GM19239 (cell line): ENCODE measurements at regions not wholly inside any gene's neighbourhood (a gene's known extent, or its start where the extent isn't known, plus 50 kb on each side); places are given as distances from the start of the nearest gene placed in this dataset.

Source experiments
- DNase-seq: peaks from one replicate; pipeline ENCODE4 v3.0.0; 2011; ENCODE audit warnings: low spot score; ENCODE audit not compliant: insufficient read length
- FAIRE-seq: peaks from 2 replicates; lab custom pipeline; 2011; peaks lifted over from hg19 to GRCh38; lab: Jason Lieb, UNC

DNA sequence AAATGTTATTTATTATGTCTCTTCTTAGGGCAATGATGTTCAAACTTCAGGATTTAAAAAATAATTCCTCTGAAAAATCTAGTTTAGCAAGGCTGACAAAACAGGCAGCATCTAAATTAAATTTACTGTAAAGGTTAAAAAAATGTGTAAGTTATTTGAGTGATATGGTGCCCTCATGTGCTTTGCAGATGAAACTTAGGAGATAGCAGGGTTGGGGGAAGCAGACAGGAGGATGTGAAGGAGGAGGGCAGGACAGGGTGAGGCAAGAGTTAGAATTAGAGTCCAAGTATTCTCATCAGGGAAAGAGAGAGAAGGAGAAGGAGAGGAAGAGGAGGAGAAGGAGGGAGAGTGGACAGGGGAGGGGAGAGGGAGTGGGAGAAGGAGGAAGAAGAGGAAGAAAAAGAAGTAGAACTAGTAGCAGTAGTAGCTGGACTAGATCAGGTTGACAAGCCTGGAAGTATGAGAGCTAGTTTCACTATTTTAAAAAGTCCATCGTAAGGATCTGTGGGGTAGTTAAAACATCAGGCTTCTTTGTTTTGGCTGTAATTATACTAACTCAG is 141.2 kb upstream of the SESN3 start:
- DNase-seq (no peak), FAIRE-seq (no peak)

DNA sequence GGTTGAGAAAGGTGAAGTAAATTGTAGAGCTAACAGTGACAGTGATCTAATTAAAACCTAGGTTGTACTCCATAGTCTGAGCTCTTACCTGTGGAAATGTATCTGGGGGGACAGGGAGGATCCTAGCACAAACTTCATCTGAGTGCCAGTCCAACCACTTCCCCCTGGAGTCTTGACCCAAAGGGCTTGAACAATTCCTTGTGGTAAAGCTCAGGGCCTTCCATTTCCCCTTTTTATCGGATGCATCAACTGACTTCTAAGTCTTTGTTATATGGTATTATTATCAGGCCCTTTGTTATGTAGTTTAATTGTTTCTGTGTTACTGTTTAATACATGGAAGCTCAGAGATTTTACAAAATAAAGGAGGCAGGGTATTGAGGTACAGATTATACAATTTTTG is 140.2 kb upstream of the SESN3 start:
- FAIRE-seq: no peak
- no peak for DNase-seq

DNA sequence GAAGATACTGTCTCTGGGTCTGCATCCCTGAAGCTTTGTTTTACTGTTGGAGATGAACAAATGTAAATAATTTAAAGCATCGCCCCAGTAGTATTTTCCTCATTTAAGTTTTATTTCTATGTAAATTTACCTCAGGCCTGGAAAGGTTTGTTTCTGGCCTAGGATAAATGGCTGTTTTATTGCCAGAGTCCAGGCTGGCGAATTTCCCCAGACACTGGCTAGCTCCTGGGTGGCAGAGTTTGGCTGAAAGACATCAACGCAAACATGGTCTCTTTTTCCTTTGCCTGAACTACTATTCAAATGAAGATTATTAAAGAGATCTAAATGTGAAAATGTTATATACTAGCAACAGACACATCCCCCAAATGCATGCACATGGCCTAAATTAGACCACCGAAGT is 136.7 kb upstream of the SESN3 start:
- DNase-seq (no peak), FAIRE-seq (no peak)

DNA sequence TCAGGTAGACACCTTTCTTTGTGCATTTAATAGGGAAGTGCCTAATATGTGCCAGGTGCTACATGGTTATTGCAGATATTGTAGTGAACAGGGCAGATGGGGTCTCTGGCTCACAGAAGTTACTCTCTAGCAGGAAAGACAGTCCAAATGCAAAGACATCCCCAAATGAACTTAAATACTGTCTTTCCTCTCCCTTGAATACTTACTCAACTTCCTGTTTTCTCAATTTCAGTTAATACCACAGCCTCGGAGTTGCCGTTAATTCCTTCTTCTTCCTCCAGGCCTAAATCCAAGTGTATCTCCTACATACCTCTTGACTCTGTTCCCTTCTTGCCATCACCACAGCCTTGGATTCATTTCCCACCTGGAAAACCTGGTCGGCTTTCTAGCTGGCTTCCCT is 134.3 kb upstream of the SESN3 start:
- no peak for FAIRE-seq
- no peak for DNase-seq

DNA sequence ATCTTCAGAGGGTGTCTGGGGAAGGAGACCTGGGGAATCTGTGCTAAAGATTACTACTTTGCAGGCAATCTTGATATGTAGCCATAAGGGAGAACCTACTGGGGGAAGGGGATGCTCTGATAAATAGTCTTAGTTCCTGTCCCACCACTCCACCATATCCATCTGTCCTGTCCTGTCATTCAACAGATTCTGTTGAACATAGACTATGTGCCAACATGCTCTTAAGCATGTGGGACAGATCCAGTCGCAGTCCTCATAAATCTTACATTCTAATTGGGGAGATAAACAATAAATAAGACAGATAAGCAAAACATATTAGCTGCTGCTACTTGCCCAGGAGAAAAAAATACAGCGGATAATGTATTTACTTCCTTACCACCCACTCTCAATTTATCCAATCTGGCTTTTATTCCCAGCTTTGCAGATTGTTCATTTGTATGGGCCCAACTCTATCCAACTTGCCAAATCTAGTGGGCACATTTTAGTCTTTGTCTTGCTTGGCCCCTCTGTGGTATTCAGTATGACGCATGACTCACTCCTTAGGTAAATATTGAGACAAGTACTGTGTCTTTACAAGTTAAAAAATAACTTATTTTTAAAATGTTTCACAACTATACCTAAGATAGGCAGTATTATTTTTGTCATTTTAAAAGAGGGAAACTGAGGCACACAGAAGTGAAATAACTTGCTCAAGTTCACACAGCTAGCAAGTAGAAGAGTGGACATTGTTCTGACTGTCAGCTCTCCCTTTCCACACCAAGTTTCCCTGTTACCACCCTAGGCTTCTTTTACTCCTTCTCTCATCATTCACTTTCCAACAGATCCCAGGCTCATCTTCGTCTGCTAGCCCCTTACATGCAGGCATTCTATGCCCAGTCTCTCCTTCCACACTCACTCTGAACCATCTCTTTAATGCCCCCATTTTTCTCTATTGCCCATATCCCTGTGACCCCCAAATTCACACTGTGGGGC is 133.6 kb upstream of the SESN3 start:
- DNase-seq (no peak), FAIRE-seq (no peak)

DNA sequence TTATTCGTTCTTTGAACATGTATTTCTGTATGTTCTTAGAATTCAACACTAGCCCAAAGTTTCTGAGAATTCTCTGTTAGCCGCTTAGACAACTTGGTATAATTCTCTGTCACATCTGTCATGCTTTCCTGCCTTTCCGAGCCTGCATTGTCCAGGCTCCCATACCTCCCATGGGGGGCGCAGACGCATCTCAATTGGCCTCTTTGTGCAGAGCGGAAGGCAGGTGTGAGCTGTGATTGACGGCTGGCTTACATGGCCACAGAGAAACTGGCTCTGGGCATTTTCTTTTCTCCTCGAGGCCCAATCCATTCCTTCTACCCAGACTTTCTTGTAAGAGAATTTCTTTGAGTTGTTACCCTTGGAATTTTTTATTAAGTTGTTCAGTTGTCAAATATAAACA is 132.7 kb upstream of the SESN3 start:
- FAIRE-seq: no peak
- no peak for DNase-seq

DNA sequence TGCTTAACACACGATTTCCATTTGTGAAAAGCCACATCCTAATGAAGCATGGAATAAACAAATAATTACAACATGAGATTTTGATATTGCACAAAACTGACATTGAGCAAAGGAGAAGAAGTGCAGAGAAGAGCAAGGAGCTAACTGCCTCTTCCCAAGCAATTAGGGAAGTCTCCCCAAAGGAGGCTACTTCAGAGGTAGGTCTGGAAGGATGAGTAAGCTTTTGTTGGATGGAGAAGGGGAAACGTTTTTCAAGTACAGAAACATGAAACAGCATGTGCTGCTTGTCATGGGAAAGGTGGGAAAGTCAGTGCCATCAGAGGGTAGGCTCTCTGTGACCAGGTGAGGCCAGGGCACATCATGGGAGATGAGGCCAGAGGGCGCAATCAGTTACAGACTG is 132.2 kb upstream of the SESN3 start:
- DNase-seq (no peak), FAIRE-seq (peak; percentile 44)

DNA sequence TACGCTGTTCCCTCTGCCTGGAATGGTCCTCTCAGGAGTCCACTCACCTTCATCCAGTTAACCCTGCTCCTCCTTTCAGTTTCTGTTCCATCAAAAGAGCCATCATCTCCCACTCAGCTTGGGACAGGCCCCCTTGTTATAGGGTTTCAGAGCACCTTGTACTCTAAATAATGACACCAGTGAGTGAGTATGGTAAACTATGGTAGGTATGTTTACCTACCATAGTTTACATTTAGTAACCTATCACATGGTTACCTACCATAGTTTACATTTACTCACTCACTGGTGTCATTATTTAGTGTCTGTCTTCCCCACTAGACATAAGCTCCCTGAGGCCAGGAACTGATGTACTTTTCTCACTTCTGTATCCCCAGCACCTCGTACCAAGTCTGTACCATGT is 130.2 kb upstream of the SESN3 start:
- DNase-seq (no peak), FAIRE-seq (no peak)

DNA sequence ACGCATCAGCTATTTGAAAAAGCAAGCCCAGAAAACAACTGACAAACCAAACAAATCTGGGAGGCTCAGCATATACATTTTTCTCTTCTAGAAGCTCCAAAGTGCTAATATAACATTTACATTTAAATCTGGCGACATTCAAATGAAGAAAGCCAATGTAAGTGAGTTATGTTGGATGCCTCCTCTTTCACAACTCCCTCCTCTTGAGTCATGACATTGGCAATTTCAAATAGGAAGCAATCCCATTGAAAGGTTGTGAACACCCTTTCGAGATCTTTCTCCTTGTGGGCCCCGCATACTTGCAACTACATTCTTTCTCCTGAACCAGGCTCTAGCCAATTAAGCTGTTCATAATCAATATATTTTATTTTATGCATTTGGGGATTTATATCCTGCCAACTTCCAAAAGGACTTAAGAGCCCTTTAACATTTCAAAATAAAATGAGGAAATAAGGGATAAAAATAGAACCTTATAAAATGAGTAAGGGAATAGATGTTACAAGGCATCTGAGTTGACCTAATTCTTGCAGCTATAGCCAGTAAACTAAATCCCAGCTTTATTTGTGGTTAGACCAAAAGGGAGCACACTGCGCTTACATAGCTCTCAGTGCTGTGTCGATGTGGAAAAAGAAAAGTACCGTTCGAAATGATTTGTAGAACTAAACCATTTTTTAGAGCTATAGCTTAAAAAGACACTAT is 129.5 kb upstream of the SESN3 start:
- DNase-seq (no peak), FAIRE-seq (no peak)

DNA sequence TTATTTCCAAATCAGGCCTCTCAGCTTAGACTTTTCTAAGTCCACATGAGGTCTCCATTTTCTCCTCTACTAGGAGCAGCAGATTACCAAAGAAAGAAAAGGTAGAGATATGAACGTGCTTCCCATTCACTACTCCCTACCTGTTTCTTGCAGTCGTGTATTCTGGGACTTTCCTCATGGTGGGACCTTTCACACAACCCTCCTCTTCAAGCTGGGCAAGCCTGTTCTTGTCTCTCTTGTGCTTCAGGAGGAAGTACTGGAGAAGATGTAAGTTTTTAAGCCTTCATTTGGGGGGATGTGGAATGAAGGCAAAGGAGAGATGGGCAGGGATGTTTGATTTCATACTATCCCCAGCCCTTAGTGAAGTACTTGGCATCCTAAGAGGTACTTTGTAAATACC is 128.8 kb upstream of the SESN3 start:
- DNase-seq (no peak), FAIRE-seq (no peak)

DNA sequence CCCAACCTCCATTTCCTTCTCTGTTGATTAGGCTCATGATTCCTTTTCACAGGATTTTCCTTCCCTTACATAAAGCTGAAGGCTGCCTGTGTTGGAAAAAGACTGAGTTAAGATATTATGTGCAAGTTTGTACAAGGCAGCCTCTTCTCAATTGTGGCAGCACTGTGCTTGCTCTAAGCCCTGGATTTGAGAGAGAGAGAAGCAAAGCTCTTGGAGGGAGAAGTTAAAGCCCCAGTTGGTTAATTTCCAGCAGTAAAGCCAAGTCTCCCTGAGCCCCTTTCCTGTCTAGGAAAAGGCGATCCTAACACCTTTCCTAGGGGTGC is 128.3 kb upstream of the SESN3 start:
- DNase-seq (no peak), FAIRE-seq (no peak)

DNA sequence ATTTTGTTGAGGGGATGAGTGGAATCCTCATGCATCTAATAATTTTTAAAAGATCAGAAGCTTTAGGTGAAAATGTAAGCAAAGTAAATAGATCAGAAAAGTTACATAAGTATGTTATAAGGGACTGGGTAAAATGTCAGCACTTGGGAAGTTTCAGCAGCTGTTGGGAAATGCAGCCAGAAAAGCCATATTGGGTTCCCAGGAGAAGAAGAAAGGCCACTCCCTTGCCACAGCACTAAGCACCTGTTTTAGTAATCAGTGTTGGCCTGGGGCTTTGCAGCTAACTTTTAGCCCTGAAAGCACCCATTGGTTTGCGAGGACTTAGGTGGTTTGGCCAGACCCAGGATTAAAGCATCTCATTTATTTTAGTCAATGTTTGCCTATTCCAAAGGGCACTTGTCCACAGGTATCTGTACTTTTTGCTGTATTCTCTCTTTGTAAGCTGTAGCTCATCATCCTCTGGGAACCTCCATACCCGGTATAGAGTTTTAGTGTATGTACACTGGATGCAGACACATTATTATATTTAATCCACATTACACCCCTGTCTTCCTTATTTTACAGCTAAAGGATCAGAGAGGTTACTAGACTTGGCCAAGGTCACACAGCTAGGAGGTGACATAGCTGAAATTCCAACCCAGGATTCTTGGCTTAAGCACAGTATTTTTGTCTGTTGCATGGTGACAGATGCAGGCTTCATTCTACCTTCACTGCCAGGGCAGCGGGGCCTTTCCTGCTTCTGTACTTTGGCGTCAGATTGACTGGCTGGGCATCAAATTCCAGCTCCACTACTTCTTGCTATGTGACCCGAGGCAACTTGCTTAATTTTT is 127.7 kb upstream of the SESN3 start:
- no peak for FAIRE-seq
- DNase-seq: no peak

DNA sequence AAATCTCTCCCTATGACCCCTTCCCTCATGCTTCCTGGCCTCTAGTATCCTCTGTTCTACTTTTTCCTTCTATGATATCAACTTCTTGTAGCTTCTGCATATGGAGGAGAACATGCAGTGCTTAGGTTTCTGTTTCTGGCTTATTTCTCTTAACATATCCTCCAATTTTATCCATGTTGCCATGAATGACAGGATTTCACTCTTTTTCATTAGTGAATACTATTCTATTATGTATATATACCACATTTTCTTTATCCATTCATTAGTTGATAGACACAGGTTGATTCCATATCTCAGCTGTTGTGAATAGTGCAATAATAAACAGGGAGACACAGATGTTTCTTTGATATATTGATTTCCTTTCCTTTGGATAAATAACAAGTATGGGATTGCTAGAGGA is 123.3 kb upstream of the SESN3 start:
- FAIRE-seq (no peak), DNase-seq (no peak)

DNA sequence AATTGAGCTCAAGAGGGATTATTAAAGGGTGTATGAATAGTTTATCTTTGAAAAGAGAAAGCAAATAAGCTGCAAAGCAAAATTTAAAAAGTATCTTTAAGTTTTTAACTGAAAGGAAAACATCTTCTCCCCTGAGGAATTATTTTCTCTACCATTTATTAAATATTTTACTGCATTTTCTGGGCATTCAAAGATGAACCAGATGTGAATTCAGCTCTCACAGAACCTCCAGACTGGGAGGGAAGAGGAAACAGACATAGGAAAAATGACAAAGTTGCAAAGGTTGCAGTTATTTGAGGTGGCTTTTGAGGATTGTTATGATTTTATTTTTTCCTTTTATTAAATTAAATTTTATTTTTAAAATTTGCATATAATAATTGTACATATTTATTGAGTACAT is 122.7 kb upstream of the SESN3 start:
- DNase-seq: no peak
- no peak for FAIRE-seq

DNA sequence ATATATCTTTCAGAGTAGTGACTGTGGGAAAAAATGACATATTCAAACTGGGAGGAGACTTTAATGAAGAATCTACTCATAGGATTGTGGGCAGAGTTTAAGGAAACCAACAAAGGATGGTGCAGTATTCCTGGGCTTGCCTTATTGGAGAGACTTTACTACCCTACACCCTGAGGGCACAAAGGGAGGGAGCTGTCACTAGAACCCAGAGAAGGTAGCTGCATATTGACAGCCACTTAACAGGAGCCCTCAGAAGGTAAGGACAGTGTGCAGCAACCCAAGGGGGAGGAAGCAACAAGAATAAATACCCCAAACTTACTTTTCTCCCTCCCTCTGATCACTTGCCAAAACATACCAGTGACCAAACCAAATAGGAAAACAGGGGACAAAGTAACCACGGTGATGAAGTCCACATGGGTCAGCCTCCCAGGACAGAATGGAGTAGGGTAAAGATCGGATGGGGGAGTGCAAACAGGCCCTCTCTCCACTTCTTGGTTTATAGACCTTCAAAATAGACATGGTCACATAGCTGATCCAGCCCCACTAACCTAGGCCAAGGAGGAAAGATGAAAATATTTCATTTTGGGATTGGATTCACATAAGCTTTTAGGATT is 121.8 kb upstream of the SESN3 start:
- no peak for FAIRE-seq
- DNase-seq: no peak

DNA sequence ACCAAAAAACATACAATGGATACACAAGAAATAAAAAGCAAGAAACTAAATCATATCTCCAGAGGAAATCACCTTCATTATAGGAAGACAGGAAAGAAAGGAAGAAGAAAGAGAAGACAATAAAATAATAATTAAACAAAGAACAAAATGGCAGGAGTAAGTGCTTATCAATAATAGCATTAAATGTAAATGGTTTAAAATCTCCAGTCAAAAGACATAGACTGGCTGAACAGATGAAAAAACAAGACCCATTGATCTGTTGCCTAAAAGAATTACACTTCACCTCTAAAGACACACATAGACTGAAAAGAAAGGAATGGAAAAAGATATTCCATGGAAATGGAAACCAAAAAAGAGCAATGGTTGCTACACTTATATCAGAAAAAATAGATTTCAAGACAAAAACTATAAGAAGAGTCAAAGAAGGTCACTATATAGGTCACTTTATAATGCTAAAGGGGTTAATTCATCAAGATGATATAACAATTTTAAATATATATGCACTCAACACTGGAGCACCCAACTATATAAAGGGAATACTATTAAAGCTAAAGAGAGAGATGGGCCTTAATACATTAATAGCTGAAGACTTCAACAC is 118.4 kb upstream of the SESN3 start:
- DNase-seq: no peak
- no peak for FAIRE-seq

DNA sequence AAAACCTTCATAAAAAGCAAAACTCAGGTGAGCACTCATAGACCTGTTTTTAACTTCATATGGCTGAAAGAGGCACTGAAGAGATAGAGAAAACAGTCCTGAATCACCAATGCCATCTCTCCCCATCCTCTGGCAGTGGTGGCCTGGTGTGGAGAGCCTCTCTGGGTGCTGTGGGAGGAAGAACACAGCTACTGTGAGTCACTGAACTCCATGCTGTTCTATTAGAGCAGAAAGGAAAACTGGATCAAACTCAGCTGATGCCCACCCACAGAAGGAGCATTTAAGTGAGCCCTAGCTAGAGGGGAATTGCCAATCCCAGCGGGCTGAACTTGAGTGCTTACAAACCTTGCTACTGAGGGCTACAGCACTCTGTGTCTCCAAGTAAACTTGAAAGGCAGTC is 115.3 kb upstream of the SESN3 start:
- FAIRE-seq (no peak), DNase-seq (no peak)

DNA sequence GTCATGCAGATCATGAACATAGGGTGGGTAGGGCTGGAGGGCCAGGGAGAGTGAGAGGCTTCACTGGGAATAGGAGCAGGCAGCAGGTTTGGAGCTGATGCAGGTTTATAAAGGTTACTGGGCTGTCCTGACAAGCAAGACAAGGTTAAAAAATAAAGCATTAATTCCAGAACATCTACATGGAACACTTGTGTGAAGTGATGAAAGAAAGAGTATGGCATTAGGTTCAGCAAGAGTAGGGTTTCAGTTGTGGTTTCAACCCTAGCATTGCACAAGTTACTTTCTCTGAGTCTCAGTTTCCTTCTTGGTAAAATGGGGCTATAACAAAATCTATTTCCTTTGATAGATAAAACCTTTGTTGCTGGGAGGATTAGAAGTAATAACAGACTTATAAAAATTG is 114.6 kb upstream of the SESN3 start:
- FAIRE-seq: peak; percentile 63
- DNase-seq: no peak

DNA sequence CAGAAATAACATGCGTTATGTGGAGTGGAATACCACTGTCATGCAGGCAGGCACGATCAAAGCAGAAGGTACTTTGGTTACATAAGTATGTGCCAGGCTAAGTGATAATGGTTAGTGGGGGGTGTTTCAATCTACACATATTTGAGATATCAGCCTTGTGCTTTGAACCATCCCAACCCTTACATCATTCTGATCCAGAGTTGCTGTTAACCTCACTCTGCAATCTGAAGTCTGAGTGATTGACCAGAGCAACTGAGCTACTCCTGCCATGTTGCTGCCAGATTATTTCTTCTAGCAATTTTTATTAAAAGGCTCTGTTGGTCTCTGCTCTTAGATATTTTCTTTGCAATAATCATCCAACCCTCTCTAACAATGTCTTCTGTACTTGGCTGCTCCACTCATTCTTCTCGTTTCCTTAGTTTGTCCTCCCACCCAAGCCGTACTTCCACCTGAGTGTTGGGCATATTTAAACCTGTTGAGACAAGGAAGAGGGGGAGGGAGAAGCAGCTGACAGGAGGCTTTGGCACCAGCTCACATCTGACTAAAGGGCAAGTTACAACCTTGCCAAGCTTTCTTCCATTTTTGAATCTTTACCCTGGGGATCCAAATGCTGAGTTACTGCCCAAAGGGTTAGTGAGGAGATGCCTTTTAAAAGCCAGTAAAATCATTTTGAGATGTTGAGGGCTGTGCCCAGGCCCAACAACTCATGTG is 114.1 kb upstream of the SESN3 start:
- DNase-seq (no peak), FAIRE-seq (no peak)
